LNCaP clone FGC (cell line): ENCODE measurements at regions not wholly inside any gene's neighbourhood (a gene's known extent, or its start where the extent isn't known, plus 50 kb on each side); places are given as distances from the start of the nearest gene placed in this dataset.
"Not testable (repeated sequence)": the region's sequence is repeated elsewhere in the genome, so short reads cannot be mapped to it uniquely, and the experiment has no call there.

Experiments used
- DNase-seq: peaks from one replicate; pipeline ENCODE4 v3.0.0-alpha.2; 2011; ENCODE audit warnings: low read depth
- H3K4me3 ChIP-seq: 2 replicates; pipeline ENCODE4 v1.5.1; 2011; ENCODE audit warnings: mild to moderate bottlenecking, low read depth, low read length, control low read depth
- TF ChIP-seq, protein P1 (sequence below): IDR thresholded peaks from 2 replicates; pipeline ENCODE4 v1.5.1; 2012; ENCODE audit warnings: mild to moderate bottlenecking; ENCODE audit not compliant: control insufficient read depth, insufficient read depth; ENCODE audit errors: extremely low read depth

DNA sequence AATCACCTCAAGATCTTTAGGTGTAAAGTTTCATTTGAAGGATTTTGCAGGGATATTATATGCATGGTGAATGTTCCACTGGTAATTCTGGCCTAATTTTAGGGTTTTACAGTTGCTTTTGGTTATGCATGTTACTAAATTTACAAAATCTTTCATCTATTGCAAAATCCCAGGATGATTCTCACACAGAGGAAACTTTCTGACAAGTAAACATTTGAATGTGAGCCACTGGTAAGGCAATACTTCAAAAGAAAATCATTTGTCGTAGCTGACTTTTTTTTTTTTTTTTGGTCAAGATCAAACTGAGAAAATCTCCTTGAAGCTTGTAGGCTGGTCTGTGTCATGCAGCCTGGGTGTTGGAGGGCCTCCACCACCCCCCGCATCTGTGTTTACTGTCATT lies 141.9 kb upstream of the EXOC2 start:
- no peak overlapping the region for H3K4me3 ChIP-seq
- TF ChIP-seq, protein P1, sequence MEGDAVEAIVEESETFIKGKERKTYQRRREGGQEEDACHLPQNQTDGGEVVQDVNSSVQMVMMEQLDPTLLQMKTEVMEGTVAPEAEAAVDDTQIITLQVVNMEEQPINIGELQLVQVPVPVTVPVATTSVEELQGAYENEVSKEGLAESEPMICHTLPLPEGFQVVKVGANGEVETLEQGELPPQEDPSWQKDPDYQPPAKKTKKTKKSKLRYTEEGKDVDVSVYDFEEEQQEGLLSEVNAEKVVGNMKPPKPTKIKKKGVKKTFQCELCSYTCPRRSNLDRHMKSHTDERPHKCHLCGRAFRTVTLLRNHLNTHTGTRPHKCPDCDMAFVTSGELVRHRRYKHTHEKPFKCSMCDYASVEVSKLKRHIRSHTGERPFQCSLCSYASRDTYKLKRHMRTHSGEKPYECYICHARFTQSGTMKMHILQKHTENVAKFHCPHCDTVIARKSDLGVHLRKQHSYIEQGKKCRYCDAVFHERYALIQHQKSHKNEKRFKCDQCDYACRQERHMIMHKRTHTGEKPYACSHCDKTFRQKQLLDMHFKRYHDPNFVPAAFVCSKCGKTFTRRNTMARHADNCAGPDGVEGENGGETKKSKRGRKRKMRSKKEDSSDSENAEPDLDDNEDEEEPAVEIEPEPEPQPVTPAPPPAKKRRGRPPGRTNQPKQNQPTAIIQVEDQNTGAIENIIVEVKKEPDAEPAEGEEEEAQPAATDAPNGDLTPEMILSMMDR, result no peak
- no peak for DNase-seq

DNA sequence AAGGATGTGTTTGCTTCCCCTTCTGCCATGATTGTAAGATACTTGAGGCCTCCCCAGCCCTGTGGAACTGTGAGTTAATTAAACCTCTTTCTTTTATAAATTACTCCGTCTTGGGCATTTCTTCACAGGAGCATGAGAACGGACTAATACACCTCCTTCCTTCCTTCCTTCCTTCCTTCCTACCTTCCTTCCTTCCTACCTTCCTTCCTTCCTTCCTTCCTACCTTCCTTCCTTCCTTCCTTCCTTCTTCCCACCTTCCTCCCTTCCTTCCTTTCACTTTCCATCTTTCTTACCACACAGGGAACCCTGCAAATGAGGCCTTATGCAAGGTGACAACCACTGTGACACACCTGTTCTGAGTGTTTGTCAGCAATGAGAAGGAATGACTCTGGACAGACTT lies 141.3 kb upstream of the EXOC2 start:
- no peak overlapping the region for H3K4me3 ChIP-seq
- TF ChIP-seq, protein P1, result no peak
- no peak for DNase-seq

DNA sequence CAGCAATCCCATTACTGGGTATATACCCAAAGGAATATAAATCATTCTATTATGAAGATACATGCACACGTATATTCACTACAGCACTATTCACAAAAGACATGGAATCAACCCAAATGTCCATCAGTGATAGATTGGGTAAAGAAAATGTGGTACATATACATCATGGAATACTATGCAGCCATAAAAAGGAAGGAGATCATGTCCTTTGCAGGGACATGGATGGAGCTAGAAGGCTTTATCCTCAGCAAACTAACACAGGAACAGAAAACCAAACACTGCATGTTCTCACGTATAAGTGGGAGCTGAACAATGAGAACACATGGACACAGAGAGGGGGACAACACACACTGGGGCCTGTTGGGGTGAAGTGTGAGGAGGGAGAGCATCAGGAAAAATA lies 139.9 kb upstream of the EXOC2 start:
- DNase-seq, H3K4me3 ChIP-seq: not testable (repeated sequence)

DNA sequence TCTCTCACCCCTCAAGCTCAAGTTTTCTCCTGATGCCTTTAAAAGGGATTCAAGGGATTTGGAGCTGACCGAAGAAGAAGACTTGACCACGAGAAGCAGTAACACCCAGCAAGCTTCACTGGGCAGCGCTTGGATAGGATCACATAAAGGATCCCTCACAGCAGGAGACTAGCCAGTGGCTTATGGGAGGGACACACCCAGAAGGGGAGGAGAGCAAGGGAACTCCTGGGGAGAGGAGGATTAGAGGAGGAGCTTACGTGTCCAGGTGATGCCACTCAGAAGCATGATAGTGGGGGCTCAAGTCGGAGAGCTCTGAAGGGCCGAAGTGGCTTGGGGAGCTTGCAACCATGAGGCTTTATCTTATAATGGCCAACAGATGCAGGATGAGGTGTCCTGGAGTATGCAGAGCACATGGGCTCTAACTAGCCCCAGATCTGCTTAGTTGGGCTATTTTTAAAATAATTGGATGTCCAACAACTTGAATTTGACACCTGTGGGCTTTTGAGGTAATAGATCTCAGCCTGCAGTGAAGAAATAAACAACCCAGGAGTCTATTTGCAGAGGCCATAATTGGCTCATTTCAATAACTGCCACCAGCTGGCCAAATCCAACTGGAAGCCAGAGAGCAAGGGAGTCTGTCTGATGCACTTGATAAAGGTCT lies 137.9 kb upstream of the EXOC2 start:
- TF ChIP-seq, protein P1, result no peak
- DNase-seq, result no peak
- no peak overlapping the region for H3K4me3 ChIP-seq

DNA sequence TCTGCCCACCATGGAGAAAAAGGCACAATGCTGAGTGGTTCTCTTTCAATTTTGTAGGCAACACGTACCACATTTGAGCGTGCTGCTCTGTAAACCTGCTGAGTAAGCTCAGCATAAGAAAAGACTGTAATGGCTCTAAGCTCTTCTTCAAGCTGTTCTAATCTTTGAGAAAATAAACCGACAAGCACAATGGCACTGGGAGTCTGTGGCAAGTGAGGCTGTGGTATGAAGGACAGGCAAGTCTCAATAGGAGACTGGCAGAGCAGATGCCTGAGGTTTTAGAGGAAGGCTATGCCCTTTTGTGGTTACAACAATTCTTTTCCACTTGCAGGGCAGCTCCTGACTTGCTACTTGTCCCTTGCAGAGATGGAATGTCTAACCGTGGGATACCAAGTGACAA lies 136.7 kb upstream of the EXOC2 start:
- no peak for DNase-seq
- H3K4me3 ChIP-seq, result no peak overlapping the region
- TF ChIP-seq, protein P1, result no peak

DNA sequence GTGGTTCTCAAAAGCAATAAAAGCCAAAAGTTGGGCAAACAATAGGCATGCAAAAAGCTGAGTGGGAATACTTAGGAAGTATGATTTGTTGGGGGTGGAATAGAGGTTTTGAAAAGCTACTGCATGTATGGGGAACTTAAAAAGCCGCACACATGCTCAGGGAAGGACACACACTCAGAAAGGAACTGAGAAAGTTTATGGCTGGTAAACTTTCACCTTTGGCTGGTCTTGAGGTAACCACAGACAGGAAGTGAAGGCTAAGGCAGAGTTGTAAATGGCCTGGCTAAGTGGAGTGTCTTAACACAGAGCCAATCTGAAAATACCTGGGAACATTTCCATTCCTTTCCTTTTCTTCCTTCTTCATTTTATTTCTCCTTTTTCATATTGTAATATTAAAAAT lies 134.5 kb upstream of the EXOC2 start:
- no peak for DNase-seq
- TF ChIP-seq, protein P1, result no peak
- H3K4me3 ChIP-seq, result no peak overlapping the region

DNA sequence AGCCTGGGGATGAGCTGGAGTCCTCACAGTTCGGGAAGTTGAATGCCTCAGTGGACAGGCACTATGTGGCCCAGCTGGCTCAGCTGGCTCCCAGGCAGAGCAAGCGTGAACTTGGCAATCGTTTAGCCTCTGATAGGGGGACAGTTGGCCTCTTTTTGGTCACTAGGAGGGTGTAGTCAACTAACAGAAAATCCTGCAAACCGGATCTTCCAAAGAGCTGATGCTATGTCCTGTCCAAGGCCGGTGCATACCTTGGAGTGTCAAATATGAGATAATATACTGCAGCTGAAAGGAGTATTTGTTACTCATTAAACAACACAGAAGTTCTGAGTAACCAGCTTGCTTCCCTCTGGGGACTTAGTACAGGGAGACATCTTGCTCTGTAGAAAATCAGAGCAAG lies 126.2 kb upstream of the EXOC2 start:
- no peak for DNase-seq

More for the DNA sequence above, 126.2 kb upstream of the EXOC2 start:
- TF ChIP-seq, protein P1, result no peak
- H3K4me3 ChIP-seq, result no peak overlapping the region
